CD4-positive, alpha-beta T cell treated with Interleukin-4 for 4 hours (primary cell): ENCODE measurements at regions not wholly inside any gene's neighbourhood (a gene's known extent, or its start where the extent isn't known, plus 50 kb on each side); places are given as distances from the start of the nearest gene placed in this dataset.
"Not testable (repeated sequence)": the region's sequence is repeated elsewhere in the genome, so short reads cannot be mapped to it uniquely, and the experiment has no call there.

Source experiments
- DNase-seq: peaks from one replicate; pipeline ENCODE4 v3.0.0-alpha.2; 2020

- DNase-seq: no peak
Measured at GRCh38 chr10:128567551-128567950, 441.3 kb upstream of the MKI67 start.

- DNase-seq: no peak
Measured at GRCh38 chr10:128568041-128568440, 441.8 kb upstream of the MKI67 start.

- no peak for DNase-seq
Measured at GRCh38 chr10:128568491-128568890, 442.3 kb upstream of the MKI67 start.

DNA sequence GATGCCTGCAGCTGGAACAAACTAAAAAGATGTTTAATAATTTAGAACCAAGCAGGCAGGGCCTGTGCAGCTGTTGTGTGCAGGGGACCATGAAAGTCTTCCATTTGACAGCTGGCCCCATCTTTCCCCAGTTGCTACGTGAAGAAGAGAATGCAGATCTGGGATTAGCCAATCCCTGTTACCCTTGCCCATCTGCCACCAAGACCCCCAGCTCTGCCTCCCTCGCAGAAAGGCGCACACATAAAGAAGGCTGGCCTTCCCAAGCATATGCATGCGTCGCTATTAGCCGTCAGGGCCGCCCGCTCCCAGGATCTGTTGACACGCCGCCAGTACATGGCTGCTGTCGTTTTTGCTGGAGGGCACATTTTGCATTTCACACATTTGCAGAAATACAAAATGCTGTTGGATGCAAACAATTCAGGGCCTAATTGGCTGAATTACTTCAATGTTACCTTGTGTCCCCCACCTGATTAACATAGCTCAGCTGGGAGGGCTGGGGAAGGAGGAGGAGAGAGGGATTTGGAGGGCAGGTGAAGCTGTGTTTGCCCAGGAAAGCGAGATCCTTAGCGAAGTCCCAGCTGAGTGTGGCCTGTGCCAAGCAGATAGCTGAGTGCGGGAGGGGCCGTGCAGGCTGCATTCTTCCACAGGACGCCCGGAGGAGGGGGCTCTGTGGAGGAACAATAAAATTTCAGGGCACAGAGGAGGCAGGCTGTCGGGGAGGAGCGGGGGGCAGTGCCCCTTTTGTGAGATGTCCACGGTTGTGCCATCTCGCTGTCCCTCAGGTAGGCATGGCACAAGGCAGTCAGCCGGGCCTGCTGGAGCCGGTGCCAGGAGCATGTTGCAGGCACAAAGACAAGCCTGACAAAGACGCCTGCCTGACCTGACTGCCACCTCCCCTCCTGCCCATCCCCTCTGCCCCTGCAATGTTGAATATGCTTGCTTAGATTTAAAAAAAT is 443.0 kb upstream of the MKI67 start:
- DNase-seq: no peak

- no peak for DNase-seq
Measured at GRCh38 chr10:128570319-128570995, 444.2 kb upstream of the MKI67 start.

GRCh38 chr10:128571071-128571470 is 444.8 kb upstream of the MKI67 start:
- no peak for DNase-seq

GRCh38 chr10:128571745-128572144 is 445.5 kb upstream of the MKI67 start:
- DNase-seq: no peak

DNA sequence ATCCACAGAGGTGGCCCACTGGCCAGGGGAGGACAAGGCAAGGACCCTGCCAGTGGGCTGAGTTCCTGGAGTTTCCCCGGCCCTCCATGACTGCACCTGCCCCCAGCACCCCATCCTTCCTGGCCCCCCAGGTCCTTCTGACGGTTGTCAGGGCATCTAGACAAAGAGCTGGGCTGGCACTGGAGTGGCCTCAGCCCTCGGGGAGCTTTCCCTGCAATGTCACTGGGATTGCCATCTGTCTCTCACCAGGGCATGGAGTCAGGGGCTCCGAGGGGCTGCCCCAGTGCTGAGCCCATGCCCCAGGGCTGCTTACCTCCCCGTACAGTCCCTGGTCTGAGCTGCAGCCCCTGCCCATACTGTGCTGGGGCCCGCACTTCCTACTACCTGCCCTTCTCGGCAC is 446.5 kb upstream of the MKI67 start:
- no peak for DNase-seq

DNA sequence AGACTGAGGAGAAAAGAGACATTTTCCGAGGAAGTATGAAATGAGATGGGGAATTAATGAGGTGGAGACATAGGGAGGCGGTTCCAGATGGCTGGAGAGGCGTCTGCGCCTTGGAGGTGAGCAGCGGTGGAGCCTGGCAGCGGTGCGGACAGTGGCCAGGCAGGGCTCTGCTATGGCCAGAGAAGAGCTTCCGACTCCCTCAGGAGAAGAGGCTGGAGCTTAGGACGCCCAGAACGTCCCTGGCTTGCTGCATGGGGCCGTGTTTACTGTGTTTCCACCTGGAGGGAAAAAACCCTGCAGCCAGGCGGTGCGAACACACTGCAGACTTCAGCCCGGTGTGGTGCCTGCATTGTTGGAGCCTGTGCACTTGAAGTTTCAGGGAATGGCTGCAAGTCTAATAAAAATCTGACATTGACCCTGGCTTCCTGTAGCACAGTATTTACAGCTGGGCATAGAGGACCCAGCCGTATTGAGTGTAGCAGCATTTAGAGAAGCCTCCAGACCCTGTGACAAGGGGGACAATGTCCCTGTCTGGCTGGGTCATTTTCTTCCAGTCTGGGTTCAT is 447.1 kb upstream of the MKI67 start:
- DNase-seq: no peak

DNA sequence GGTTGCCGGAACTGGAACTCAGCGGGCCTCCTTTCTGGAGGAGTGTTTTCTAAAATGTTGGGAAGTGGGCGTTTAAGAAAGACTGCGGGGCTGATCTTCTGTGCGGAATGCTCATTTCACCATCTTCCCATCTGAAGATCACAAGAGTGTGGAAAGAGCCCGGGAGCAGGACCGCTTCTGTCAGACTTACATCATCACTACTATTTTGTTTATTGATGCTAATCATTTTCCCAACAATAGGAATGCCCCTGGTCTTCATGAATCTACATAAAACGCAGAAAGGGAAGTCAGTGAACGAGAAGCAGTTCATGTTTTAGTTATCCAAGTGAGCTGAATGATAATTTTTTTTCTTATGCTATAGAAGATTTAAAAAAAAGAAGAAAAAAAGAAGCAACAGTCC is 447.8 kb upstream of the MKI67 start:
- no peak for DNase-seq

DNA sequence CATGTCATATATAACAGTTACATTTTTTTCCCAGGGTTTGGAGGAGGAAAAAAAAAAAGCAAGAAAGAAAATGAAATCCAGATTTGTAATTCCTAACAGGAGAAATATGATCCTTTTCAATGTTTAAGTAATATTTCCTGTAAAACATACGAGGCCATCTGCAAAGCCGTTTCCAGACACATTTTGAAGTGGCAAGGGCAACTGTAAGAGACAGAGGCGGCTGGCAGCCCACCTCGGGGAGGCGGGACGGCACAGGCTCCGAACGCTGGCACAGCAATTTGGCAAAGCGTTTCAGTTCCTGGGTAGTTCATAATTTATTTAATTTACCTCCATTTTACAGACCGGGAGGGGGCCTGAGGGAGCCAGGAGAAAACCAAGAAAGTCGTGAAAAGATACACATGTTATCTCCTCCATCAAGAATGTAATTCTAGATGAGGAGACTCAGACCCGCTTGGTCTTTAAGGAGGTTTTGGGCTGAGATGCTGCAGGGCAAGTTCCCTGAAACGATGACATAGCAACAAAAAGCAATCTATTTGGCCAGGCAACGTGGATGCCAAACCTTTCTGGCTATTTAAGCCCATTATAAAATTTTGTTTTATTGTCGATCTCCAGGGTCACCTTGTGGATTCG is 448.5 kb upstream of the MKI67 start:
- DNase-seq: no peak

- no peak for DNase-seq
Measured at GRCh38 chr10:128575761-128576160, 449.5 kb upstream of the MKI67 start.

DNA sequence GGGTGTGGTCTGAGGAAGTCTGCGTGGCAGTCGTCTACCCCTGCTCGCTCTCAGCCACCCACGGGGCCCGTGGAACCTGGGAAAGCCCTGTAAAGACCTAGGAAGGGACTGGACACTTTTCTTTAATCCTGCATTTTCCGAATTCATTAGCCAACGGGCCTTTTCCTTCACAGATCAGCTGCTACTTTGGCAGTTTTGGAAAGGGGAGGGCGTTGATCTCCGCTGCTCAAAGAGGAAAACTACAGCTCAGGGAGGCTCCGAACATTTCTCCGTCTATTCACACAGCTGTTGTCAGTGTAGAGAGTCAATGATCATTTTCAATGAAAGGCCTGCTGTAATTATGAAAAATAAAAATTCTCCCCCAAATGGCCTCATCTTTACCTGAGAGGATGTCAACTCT is 450.1 kb upstream of the MKI67 start:
- no peak for DNase-seq

GRCh38 chr10:128576943-128577670 is 450.9 kb upstream of the MKI67 start:
- no peak for DNase-seq

- DNase-seq: no peak
Measured at GRCh38 chr10:128577958-128578750, 451.9 kb upstream of the MKI67 start.

- DNase-seq: no peak
Measured at GRCh38 chr10:128578766-128579165, 452.5 kb upstream of the MKI67 start.

DNA sequence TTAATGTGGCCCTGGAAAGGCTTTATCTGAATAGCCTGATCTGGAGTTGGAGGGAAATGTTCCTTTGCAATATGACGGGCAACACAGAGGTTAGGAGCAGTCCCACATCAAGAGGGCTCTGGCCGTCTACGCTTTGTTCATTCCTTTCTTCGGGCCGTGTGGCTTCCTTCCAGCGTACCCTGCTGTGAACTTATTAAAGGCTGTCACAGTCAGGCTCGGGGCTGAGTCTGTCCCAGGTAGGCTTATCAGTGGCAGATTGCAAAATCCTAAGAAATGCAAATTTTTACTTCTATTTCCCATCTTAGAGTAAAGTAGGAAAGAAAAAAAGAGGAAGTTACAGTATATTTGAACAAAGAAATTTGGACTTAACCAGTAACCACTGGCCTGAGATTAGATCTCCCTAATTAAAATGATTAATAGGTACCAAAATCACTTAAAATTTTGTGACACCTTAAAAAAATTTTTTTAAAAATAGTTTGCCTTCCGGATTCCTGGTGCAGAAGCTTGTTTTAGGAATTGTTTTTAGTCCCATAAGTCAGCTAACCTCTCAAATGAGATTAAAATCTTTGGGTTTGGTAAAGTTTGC is 453.1 kb upstream of the MKI67 start:
- DNase-seq: no peak

DNA sequence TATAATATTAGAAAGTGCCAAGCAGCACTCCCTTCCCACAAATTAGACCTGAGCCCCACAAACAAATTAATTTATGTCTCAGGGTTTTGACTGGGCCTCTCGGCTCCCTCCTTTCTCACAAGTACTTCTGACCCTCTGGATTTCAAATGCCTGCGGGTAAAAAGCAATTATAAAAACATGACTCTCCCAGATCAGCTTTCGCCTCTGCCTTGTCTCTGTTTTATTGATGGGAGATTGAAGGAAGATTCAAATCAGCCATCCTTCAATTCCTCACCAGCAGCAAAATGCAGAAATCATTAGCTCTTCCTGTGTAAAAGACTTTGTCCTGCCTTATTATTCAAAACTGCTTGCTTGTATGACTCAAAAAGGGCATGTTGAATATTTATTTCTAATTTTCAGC is 453.7 kb upstream of the MKI67 start:
- DNase-seq: no peak

- DNase-seq: not testable (repeated sequence)
Measured at GRCh38 chr10:128583125-128583524, 456.9 kb upstream of the MKI67 start.

DNA sequence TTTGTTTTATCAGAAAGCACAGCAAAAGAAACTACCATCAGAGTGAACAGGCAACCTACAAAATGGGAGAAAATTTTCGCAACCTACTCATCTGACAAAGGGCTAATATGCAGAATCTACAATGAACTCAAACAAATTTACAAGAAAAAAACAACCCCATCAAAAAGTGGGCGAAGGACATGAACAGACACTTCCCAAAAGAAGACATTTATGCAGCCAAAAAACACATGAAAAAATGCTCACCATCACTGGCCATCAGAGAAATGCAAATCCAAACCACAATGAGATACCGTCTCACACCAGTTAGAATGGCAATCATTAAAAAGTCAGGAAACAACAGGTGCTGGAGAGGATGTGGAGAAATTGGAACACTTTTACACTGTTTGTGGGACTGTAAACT is 460.4 kb upstream of the MKI67 start:
- DNase-seq: not testable (repeated sequence)

DNA sequence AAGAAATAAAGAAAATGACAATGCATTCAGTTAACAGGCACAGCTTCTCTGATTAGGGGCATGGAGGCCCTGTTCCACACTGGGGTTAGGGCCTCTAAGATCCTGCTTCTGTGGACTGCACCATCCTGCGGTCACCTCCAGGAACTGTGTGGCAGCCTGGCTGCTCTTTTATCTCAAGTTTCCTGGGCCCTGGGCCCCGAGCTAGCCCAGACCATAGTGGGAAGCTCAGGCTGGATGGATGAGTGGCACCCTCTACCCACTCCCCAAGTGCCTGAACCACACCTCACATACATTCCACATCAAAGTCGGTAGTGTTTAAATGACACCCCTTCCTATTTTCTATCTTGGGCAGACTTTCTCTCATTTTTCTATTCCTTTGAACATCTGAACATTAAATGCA is 461.5 kb upstream of the MKI67 start:
- DNase-seq: no peak

DNA sequence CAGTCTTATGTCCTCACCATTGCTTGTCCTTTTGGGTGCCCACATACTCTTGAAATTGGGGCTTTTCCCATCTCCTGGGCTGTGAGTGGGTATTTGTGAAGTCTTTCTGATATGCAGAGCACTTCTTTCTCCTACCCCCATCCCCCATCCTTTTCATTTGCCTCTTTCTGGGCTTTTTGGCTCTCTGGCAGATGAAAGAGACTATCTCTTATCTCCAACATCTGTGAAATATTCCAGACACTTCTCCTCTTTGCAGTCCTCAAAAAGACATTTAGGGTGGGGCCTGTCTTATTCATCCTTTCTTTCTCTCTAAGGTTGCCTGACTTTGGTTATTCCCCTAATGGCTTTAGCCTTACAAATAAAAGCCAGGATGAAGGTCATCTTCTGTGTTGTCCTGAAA is 462.2 kb upstream of the MKI67 start:
- no peak for DNase-seq
